ENCODE measurements at regions not wholly inside any gene's neighbourhood (a gene's known extent, or its start where the extent isn't known, plus 50 kb on each side); places are given as distances from the start of the nearest gene placed in this dataset.

GRCh38 chr14:22512106-22512814 lies 76.8 kb downstream of the DAD1 start:
- no peaks in the 10 kb centered on the region for H3K36me3 ChIP-seq (ENCODE audit: control insufficient read depth in 2 of 4, insufficient read depth in 4 of 4, low read length in 3 of 4)
- H3K79me2 ChIP-seq (ENCODE audit: control insufficient read depth in 1 of 2, insufficient read depth in 2 of 2, low read length in 2 of 2), result no peaks in the 10 kb centered on the region
- no peak overlapping the region for H2BK5ac ChIP-seq (ENCODE audit: low read depth, low read length)
- H3K4me1 ChIP-seq (replicated peaks in 1 of 4; ENCODE audit: control insufficient read depth in 3 of 4, insufficient read depth in 4 of 4, low read length in 3 of 4), result peaks cover 0 to 3% (median 1%) of the 10 kb centered on the region in 4 experiments; a peak in 3 of 7 replicates
- POLR2A ChIA-PET (ENCODE audit: partially characterized antibody), result no interaction called here
- no peak overlapping the region for H4K5ac ChIP-seq (ENCODE audit: insufficient read length, low read depth, low read length)
- H2BK120ac ChIP-seq (replicated peaks; ENCODE audit: low read depth, low read length), result no peak overlapping the region
- no peak for FAIRE-seq
- no peak overlapping the region for H3K4me2 ChIP-seq (ENCODE audit: insufficient read depth in 1 of 2, low read depth in 2 of 2, low read length in 2 of 2)
- no peak overlapping the region for H3K14ac ChIP-seq (ENCODE audit: insufficient read length)
- H3K4me3 ChIP-seq (ENCODE audit: extremely low read depth in 1 of 4, insufficient read depth in 2 of 4, low read depth in 3 of 4, low read length in 4 of 4), result no peak overlapping the region
- no peak overlapping the region for H3K27ac ChIP-seq (ENCODE audit: low read depth, low read length)
- no peaks in the 10 kb centered on the region for H3K23me2 ChIP-seq (ENCODE audit: low read depth, low read length)
- no peak overlapping the region for H3K18ac ChIP-seq (ENCODE audit: extremely low read depth, low read length)
- H4K20me1 ChIP-seq (replicated peaks in 1 of 2; ENCODE audit: control insufficient read depth in 1 of 2, insufficient read depth in 2 of 2, low read length in 2 of 2), result no peaks in the 10 kb centered on the region
- no peaks in the 10 kb centered on the region; a peak in 1 of 7 replicates for H3K27me3 ChIP-seq (replicated peaks in 1 of 4; ENCODE audit: control insufficient read depth in 3 of 4, extremely low read depth in 1 of 4, insufficient read depth in 3 of 4, low read length in 3 of 4)
- DNase-seq (ENCODE audit: low read depth in 1 of 2, low spot score in 2 of 2), result no peak
- no peak overlapping the region for H3K23ac ChIP-seq (ENCODE audit: insufficient read length)
- H3K9ac ChIP-seq (replicated peaks in 1 of 4; ENCODE audit: extremely low read depth in 1 of 4, low read depth in 3 of 4, low read length in 3 of 4), result no peak overlapping the region
- H2BK20ac ChIP-seq (ENCODE audit: low read length), result no peak overlapping the region
- H2AK5ac ChIP-seq (ENCODE audit: low read depth, low read length), result no peak overlapping the region
- no peak overlapping the region for H2BK12ac ChIP-seq (ENCODE audit: low read depth, low read length)
- H2AFZ ChIP-seq (ENCODE audit: low read length), result no peak overlapping the region
- no peaks in the 10 kb centered on the region for H3K79me1 ChIP-seq (ENCODE audit: low read depth, low read length)
- H4K8ac ChIP-seq (ENCODE audit: extremely low read depth, insufficient read depth, low read length), result no peak overlapping the region
- no peak overlapping the region for H3K56ac ChIP-seq (replicated peaks; ENCODE audit: insufficient read length, low read depth, low read length)
- no peak overlapping the region for H3K4ac ChIP-seq (replicated peaks; ENCODE audit: insufficient read length, low read depth, low read length)
- TF ChIP-seq CBX8 (IDR thresholded peaks at IDR 0.05; ENCODE audit: borderline replicate concordance, low read depth, low read length) (no peak), SIN3A (conservative IDR thresholded peaks at IDR 0.05 in 1 of 2, IDR thresholded peaks at IDR 0.05 in 1 of 2; ENCODE audit: low read depth in 1 of 2, low read length in 2 of 2) (no peak), ATF3 (IDR thresholded peaks at IDR 0.05; ENCODE audit: insufficient read depth, low read depth, low read length) (no peak), JUN (IDR thresholded peaks at IDR 0.05; ENCODE audit: low read depth, low read length) (no peak), ASH2L (IDR thresholded peaks at IDR 0.05; ENCODE audit: low read length) (no peak), MAFK (IDR thresholded peaks at IDR 0.05; ENCODE audit: low read depth, low read length) (no peak), FOSL1 (IDR thresholded peaks at IDR 0.05; ENCODE audit: insufficient read depth, low read depth, low read length) (no peak), BACH1 (IDR thresholded peaks at IDR 0.05; ENCODE audit: low read length) (no peak), RBBP5 (IDR thresholded peaks at IDR 0.05; ENCODE audit: borderline replicate concordance, low read depth, low read length) (no peak), CTBP2 (IDR thresholded peaks at IDR 0.05; ENCODE audit: borderline replicate concordance, insufficient read depth, insufficient read length, low read length) (no peak), SIRT6 (IDR thresholded peaks at IDR 0.05; ENCODE audit: low read length) (no peak), SP4 (IDR thresholded peaks at IDR 0.05; ENCODE audit: low read length) (no peak)
- CTCF ChIA-PET (ENCODE audit: partially characterized antibody), result interaction anchor here (0.5 to 1.5 kb wide), 5 partner anchors 10 to 316 kb away, joined by 3 to 6 read pairs (median 3); partner anchors contain the start of gene ABHD4
- H2BK15ac ChIP-seq (ENCODE audit: low read length), result no peak overlapping the region
- WGBS, 2 experiments (ENCODE audit: extremely low coverage in 1 of 2, insufficient coverage in 1 of 2, insufficient read length in 1 of 2, insufficient replicate concordance in 2 of 2, low coverage in 1 of 2, low lambda C conversion rate in 2 of 2, missing lambda C conversion rate in 1 of 2), result 94% methylated on average over 2 of the region's 2 CpGs; no CpG with 5 or more reads in 1 of the 2 experiments
- no peaks in the 10 kb centered on the region for H3K9me3 ChIP-seq (ENCODE audit: insufficient read depth in 2 of 2, low read depth in 1 of 2, low read length in 1 of 2)
- no peak overlapping the region for H4K91ac ChIP-seq (replicated peaks; ENCODE audit: insufficient read length, low read length)
